GM12878 (cell line): ENCODE measurements at regions not wholly inside any gene's neighbourhood (a gene's known extent, or its start where the extent isn't known, plus 50 kb on each side); places are given as distances from the start of the nearest gene placed in this dataset.

Experiments used
- ATAC-seq: fragments of 200-7000 bp; cut with Tn5 transposase; 3 replicates; pipeline ENCODE4 v1.9.1; 2020; ENCODE audit warnings: mild to moderate bottlenecking, moderate library complexity
- BruUV-seq: library from RNA; stranded (reverse); fragments of 400-500 nt; replicated peaks from 2 replicates; lab custom pipeline; 2021; lab: Mats Ljungman, UMichigan
- CTCF ChIA-PET: fragments of 300-600 bp; sonication (Branson Sonifier 250); formaldehyde crosslinking; extraction: SDS; loops from one replicate; lab custom pipeline; 2021; ENCODE audit warnings: inconsistent platforms; lab: Yijun Ruan, JAX
- POLR2A ChIA-PET: fragments of 350-600 bp; formaldehyde crosslinking; extraction: SDS; loops from one replicate; lab custom pipeline; 2021; ENCODE audit warnings: inconsistent platforms; lab: Charles Lee
- RAD21 ChIA-PET: fragments of 300-600 bp; sonication (Branson Sonifier 250); formaldehyde crosslinking; loops from one replicate; lab custom pipeline; 2023; ENCODE audit warnings: antibody characterized with exemption; ENCODE audit not compliant: unreplicated experiment; lab: Charles Lee
- SMC1A ChIA-PET: fragments of 300-600 bp; sonication (Branson Sonifier 250); formaldehyde crosslinking; loops from one replicate; lab custom pipeline; 2023; ENCODE audit not compliant: unreplicated experiment, uncharacterized antibody; lab: Charles Lee
- DNase-seq: peaks from one replicate; pipeline ENCODE4 v3.0.0-alpha.2; 2011; ENCODE audit warnings: low read depth, low spot score
- FAIRE-seq: peaks from 3 replicates; lab custom pipeline; 2011; peaks lifted over from hg19 to GRCh38; lab: Jason Lieb, UNC
- H2AFZ ChIP-seq: 2 replicates; pipeline ENCODE4 v1.6.0; 2011; ENCODE audit warnings: low read depth, low read length, control low read depth; ENCODE audit not compliant: control insufficient read depth
- H3K27ac ChIP-seq: 2 replicates; pipeline ENCODE4 v1.5.1; 2011; ENCODE audit warnings: control low read depth; ENCODE audit not compliant: control insufficient read depth, insufficient read depth
- H3K27me3 ChIP-seq, 2 experiments: replicated peaks in 1 of 2; 2 replicates each; pipeline versions ENCODE4 v1.6.0 to v1.6.1; 2011; ENCODE audit warnings: low read length in 1 of 2; ENCODE audit not compliant: control insufficient read depth in 2 of 2, insufficient read depth in 2 of 2
- H3K36me3 ChIP-seq, 2 experiments: 2 replicates each; pipeline ENCODE4 v1.5.1; 2011; ENCODE audit warnings: low read length in 1 of 2; ENCODE audit not compliant: control insufficient read depth in 2 of 2, insufficient read depth in 2 of 2
- H3K4me1 ChIP-seq: 2 replicates; pipeline ENCODE4 v1.6.1; 2011; ENCODE audit warnings: mild to moderate bottlenecking, low read length, moderate library complexity, mixed read lengths; ENCODE audit not compliant: control insufficient read depth, insufficient read depth
- H3K4me2 ChIP-seq: 2 replicates; pipeline ENCODE4 v1.6.0; 2011; ENCODE audit warnings: control low read depth; ENCODE audit not compliant: control insufficient read depth, insufficient read depth
- H3K4me3 ChIP-seq: fragments of 200-600 bp; sonication (generic); 2 replicates; pipeline ENCODE4 v1.5.1; 2016
- H3K79me2 ChIP-seq: 2 replicates; pipeline ENCODE4 v1.6.0; 2011; ENCODE audit warnings: low read length; ENCODE audit not compliant: control insufficient read depth, insufficient read depth
- H3K9ac ChIP-seq: 2 replicates; pipeline ENCODE4 v1.8.0; 2011; ENCODE audit warnings: low read length, control low read depth, mixed read lengths; ENCODE audit not compliant: control insufficient read depth, insufficient read depth
- H3K9me3 ChIP-seq: replicated peaks from 3 replicates; pipeline ENCODE4 v1.5.1; 2011; ENCODE audit warnings: mild to moderate bottlenecking, low read length; ENCODE audit not compliant: control insufficient read depth, insufficient read depth
- H4K20me1 ChIP-seq: 2 replicates; pipeline ENCODE4 v1.6.0; 2011; ENCODE audit not compliant: control insufficient read depth, insufficient read depth
- CREM ChIP-seq: IDR thresholded peaks from 2 replicates; pipeline ENCODE4 v1.6.1; 2014; ENCODE audit warnings: antibody characterized with exemption, low read depth
- DPF2 ChIP-seq: fragments of 450-650 bp; IDR thresholded peaks from 2 replicates; pipeline ENCODE4 v1.6.1; 2017; ENCODE audit warnings: mild to moderate bottlenecking
- E4F1 ChIP-seq: fragments of 450-650 bp; IDR thresholded peaks from 2 replicates; pipeline ENCODE4 v1.6.1; 2018; ENCODE audit warnings: borderline replicate concordance, mild to moderate bottlenecking; ENCODE audit not compliant: partially characterized antibody
- NR2C1 ChIP-seq: fragments of 450-650 bp; IDR thresholded peaks from 2 replicates; pipeline ENCODE4 v1.6.1; 2017; ENCODE audit warnings: antibody characterized with exemption, mild to moderate bottlenecking, moderate library complexity
- PBX3 ChIP-seq: IDR thresholded peaks from 2 replicates; pipeline ENCODE4 v1.6.1; 2011; ENCODE audit warnings: mild to moderate bottlenecking, low read depth, low read length, moderate library complexity; ENCODE audit not compliant: insufficient replicate concordance
- PKNOX1 ChIP-seq: fragments of 450-650 bp; IDR thresholded peaks from 2 replicates; pipeline ENCODE4 v1.6.1; 2016; ENCODE audit warnings: mild to moderate bottlenecking
- RELB ChIP-seq: fragments of 450-650 bp; IDR thresholded peaks from 2 replicates; pipeline ENCODE4 v1.6.1; 2017; ENCODE audit warnings: low read depth, mild to moderate bottlenecking, moderate library complexity
- SUZ12 ChIP-seq: fragments of 200-600 bp; sonication (generic); IDR thresholded peaks from one replicate; pipeline ENCODE4 v1.6.1; 2018; ENCODE audit warnings: antibody characterized with exemption, mild to moderate bottlenecking; ENCODE audit not compliant: unreplicated experiment
- ZBTB4 ChIP-seq: fragments of 450-650 bp; formaldehyde crosslinking; IDR thresholded peaks from 2 replicates; pipeline ENCODE4 v1.4.0; 2022; ENCODE audit warnings: mild to moderate bottlenecking, moderate library complexity
- ZNF274 ChIP-seq: IDR thresholded peaks from one replicate; pipeline ENCODE4 v1.8.0; 2011; ENCODE audit not compliant: insufficient read length, insufficient read depth
- ZNF384 ChIP-seq: IDR thresholded peaks from 2 replicates; pipeline ENCODE4 v1.6.1; 2012; ENCODE audit warnings: low read depth, mild to moderate bottlenecking, low read length, improper control_type of control experiment, borderline replicate concordance
- WGBS: methylation state at CpG from one replicate; pipeline ENCODE4 v1.1.6; 2016; ENCODE audit warnings: low lambda C conversion rate; ENCODE audit not compliant: insufficient replicate concordance, insufficient coverage; ENCODE audit errors: missing lambda C conversion rate; 5-methylcytosine and 5-hydroxymethylcytosine counted together
- in situ Hi-C: fragments of 300-500 bp; cut with MboI; formaldehyde crosslinking; loops from 9 replicates; pipeline ENCODE4 v1.14.3; 2018; ENCODE audit warnings: mixed read lengths
- intact Hi-C: fragments of 100-400 bp; cut with micrococcal nuclease; formaldehyde crosslinking; loops from one replicate; pipeline ENCODE4 v1.14.2; 2022; ENCODE audit not compliant: unreplicated experiment

GRCh38 chr11:95554911-95555310 lies 234.7 kb downstream of the FAM76B start (continued):
- TF ChIP-seq E4F1 (no peak), NR2C1 (no peak), SUZ12 (no peak), PBX3 (no peak)
- TF ChIP-seq, all 136 proteins: peak for 0

- no peak for DNase-seq
- intact Hi-C loops (no loop called here), in situ Hi-C loops (no loop called here)
- H3K79me2 ChIP-seq: no peaks in the 10 kb centered on the region
- CTCF ChIA-PET: no interaction called here
- H3K4me2 ChIP-seq: no peak overlapping the region
- no peaks in the 10 kb centered on the region for H3K36me3 ChIP-seq
- no TSS peak for BruUV-seq
- no peak overlapping the region for H3K9ac ChIP-seq
- no peak overlapping the region for H3K27ac ChIP-seq
- H3K4me1 ChIP-seq: no peaks in the 10 kb centered on the region
- H2AFZ ChIP-seq: no peak overlapping the region
- ATAC-seq: no peak
- H3K27me3 ChIP-seq: no peaks in the 10 kb centered on the region
- RAD21 ChIA-PET: no interaction called here
- WGBS: 100% methylated on average over 2 of the region's 2 CpGs
- no peak overlapping the region for H3K4me3 ChIP-seq
- no peak for FAIRE-seq
- POLR2A ChIA-PET: no interaction called here
- SMC1A ChIA-PET: no interaction called here
- H4K20me1 ChIP-seq: no peaks in the 10 kb centered on the region
- H3K9me3 ChIP-seq: no peaks in the 10 kb centered on the region; the same call in 2 of the 3 replicates
- TF ChIP-seq ZNF384 (no peak), CREM (no peak), RELB (no peak), PKNOX1 (no peak), ZNF274 (no peak), DPF2 (no peak), ZBTB4 (CRISPR knock-in tag) (no peak)
These were observed 240.3 kb downstream of the FAM76B start for GRCh38 chr11:95549301-95549700.
